ENCODE measurements at regions not wholly inside any gene's neighbourhood (a gene's known extent, or its start where the extent isn't known, plus 50 kb on each side); places are given as distances from the start of the nearest gene placed in this dataset.

DNA sequence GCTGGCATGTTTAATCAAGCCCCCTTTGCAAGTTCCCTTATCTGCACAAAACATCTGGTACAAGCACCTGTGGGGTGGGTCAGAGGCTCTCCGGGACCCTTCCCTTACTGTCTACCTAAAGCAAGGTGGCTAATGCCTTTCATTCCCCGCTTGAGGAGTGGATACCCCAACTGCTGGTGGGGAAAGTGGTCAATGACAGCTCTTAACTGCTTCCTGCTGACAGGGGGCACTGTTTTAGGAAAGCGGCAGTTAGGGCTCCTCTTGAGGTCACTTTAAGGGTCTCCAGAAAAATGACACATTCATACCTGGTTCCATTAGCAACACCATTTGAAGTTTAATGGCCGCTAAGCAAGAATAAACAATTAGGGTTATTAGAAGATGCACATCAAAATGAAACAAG lies 761.8 kb upstream of the PHF14 start:
- Histone ChIP-seq H3K4me3 (ENCODE audit: insufficient read depth, low read depth, low read length) (no peak overlapping the region), H3K56ac (ENCODE audit: extremely low read depth, insufficient read depth, low read length) (no peak overlapping the region), H4K5ac (ENCODE audit: low read depth, low read length) (no peak overlapping the region), H3K4me2 (ENCODE audit: low read depth, low read length) (no peak overlapping the region), H3K23ac (ENCODE audit: low read depth, low read length) (no peak overlapping the region), H4K8ac (ENCODE audit: low read depth in 2 of 2, low read length in 2 of 2) (no peak overlapping the region), H3K36me3 (ENCODE audit: control insufficient read depth, insufficient read depth, low read length) (no peaks in the 10 kb centered on the region), H4K20me1 (ENCODE audit: insufficient read depth, low read length) (no peaks in the 10 kb centered on the region), H2AFZ (replicated peaks; ENCODE audit: low read length, poor library complexity) (no peak overlapping the region), H3K4me1 (ENCODE audit: control insufficient read depth, insufficient read depth, low read length) (no peaks in the 10 kb centered on the region), H3K9me1 (ENCODE audit: insufficient read depth, low read length) (no peaks in the 10 kb centered on the region), H3K9me3 (ENCODE audit: control insufficient read depth, insufficient read depth, low read length) (peaks cover 17% of the 10 kb centered on the region), H3K27ac (ENCODE audit: insufficient read depth, low read length) (no peak overlapping the region), H3K18ac (ENCODE audit: low read depth, low read length) (no peak overlapping the region), H2BK15ac (ENCODE audit: low read depth, low read length) (no peak overlapping the region), H3K27me3 (ENCODE audit: control insufficient read depth, insufficient read depth, low read length) (no peaks in the 10 kb centered on the region), H3K14ac (replicated peaks; ENCODE audit: low read depth, low read length) (no peak overlapping the region), H2BK5ac (ENCODE audit: low read depth, low read length, poor library complexity, severe bottlenecking) (no peak overlapping the region), H3K9ac (ENCODE audit: low read depth, low read length) (no peak overlapping the region), H3K4ac (ENCODE audit: low read depth, low read length) (no peak overlapping the region), H2AK5ac (ENCODE audit: low read depth, low read length) (no peak overlapping the region), H2AK9ac (replicated peaks; ENCODE audit: low read depth, low read length, poor library complexity) (no peak overlapping the region), H2BK120ac (ENCODE audit: low read depth, low read length) (no peak overlapping the region), H2BK20ac (ENCODE audit: low read depth, low read length) (no peak overlapping the region), H3K79me1 (ENCODE audit: low read depth in 1 of 2, low read length in 2 of 2) (no peaks in the 10 kb centered on the region), H4K91ac (ENCODE audit: insufficient read depth, low read depth, low read length) (no peak overlapping the region)
- DNase-seq (no peak), ATAC-seq (ENCODE audit: low read depth) (no peak)
- no CpG with 5 or more reads among the region's 4 CpGs for WGBS, 2 experiments (ENCODE audit: extremely low coverage in 2 of 2, insufficient read length in 1 of 2)
- intact Hi-C loops (cut with micrococcal nuclease) (no loop called here), dilution Hi-C loops (cut with HindIII; ENCODE audit: low sequenced_read_pairs, unreplicated experiment) (no loop called here), in situ Hi-C loops (cut with MboI; ENCODE audit: low sequenced_read_pairs) (no loop called here)
- no TSS peak for BruUV-seq (replicated peaks)
- TF ChIP-seq RAD21 (IDR thresholded peaks at IDR 0.05; ENCODE audit: low read length) (no peak), CEBPB (IDR thresholded peaks at IDR 0.05; ENCODE audit: low read depth, low read length) (no peak), MAZ (IDR thresholded peaks at IDR 0.05; ENCODE audit: borderline replicate concordance, low read depth, low read length) (no peak), SMC3 (IDR thresholded peaks at IDR 0.05; ENCODE audit: low read depth, low read length) (no peak), ELK1 (IDR thresholded peaks at IDR 0.05; ENCODE audit: borderline replicate concordance, low read depth, low read length) (no peak), RFX5 (IDR thresholded peaks at IDR 0.05; ENCODE audit: low read depth, low read length) (no peak), POLR2A (IDR thresholded peaks at IDR 0.05; ENCODE audit: low read depth, low read length) (no peak), CHD1 (IDR thresholded peaks at IDR 0.05; ENCODE audit: low read depth, low read length) (no peak), NFE2L2 (IDR thresholded peaks at IDR 0.05; ENCODE audit: low read depth, low read length) (no peak), MAFK (IDR thresholded peaks at IDR 0.05; ENCODE audit: low read depth, low read length) (no peak), MXI1 (IDR thresholded peaks at IDR 0.05; ENCODE audit: borderline replicate concordance, low read depth, low read length) (no peak), BHLHE40 (IDR thresholded peaks at IDR 0.05; ENCODE audit: low read depth, low read length) (no peak), FOS (IDR thresholded peaks at IDR 0.05; ENCODE audit: low read depth, low read length) (no peak), RCOR1 (IDR thresholded peaks at IDR 0.05; ENCODE audit: insufficient replicate concordance, low read length) (no peak)
- TF ChIP-seq, protein P1, sequence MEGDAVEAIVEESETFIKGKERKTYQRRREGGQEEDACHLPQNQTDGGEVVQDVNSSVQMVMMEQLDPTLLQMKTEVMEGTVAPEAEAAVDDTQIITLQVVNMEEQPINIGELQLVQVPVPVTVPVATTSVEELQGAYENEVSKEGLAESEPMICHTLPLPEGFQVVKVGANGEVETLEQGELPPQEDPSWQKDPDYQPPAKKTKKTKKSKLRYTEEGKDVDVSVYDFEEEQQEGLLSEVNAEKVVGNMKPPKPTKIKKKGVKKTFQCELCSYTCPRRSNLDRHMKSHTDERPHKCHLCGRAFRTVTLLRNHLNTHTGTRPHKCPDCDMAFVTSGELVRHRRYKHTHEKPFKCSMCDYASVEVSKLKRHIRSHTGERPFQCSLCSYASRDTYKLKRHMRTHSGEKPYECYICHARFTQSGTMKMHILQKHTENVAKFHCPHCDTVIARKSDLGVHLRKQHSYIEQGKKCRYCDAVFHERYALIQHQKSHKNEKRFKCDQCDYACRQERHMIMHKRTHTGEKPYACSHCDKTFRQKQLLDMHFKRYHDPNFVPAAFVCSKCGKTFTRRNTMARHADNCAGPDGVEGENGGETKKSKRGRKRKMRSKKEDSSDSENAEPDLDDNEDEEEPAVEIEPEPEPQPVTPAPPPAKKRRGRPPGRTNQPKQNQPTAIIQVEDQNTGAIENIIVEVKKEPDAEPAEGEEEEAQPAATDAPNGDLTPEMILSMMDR (conservative IDR thresholded peaks at IDR 0.05; ENCODE audit: low read depth, low read length) = no peak
- TF ChIP-seq, protein P2, sequence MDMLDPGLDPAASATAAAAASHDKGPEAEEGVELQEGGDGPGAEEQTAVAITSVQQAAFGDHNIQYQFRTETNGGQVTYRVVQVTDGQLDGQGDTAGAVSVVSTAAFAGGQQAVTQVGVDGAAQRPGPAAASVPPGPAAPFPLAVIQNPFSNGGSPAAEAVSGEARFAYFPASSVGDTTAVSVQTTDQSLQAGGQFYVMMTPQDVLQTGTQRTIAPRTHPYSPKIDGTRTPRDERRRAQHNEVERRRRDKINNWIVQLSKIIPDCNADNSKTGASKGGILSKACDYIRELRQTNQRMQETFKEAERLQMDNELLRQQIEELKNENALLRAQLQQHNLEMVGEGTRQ (IDR thresholded peaks at IDR 0.05; ENCODE audit: low read depth, low read length) = no peak
- POLR2A ChIA-PET (ENCODE audit: unreplicated experiment) = no interaction called here
- CTCF ChIA-PET = no interaction called here

Data from IMR-90 (cell line).